Suprapubic skin (tissue), 4 donors: ENCODE measurements at regions not wholly inside any gene's neighbourhood (a gene's known extent, or its start where the extent isn't known, plus 50 kb on each side); places are given as distances from the start of the nearest gene placed in this dataset.

Experiments
- EP300 ChIP-seq: sonication (generic); formaldehyde crosslinking; IDR thresholded peaks from one replicate; pipeline ENCODE4 v1.6.1; 2017; ENCODE audit warnings: antibody characterized with exemption
- POLR2A ChIP-seq, 2 donors: fragments of 450-650 bp; IDR thresholded peaks; one replicate each; pipeline ENCODE4 v1.6.1; 2017; ENCODE audit warnings: antibody characterized with exemption in 2 of 2, mild to moderate bottlenecking in 2 of 2, moderate library complexity in 2 of 2
- POLR2AphosphoS5 ChIP-seq, 3 donors: sonication (generic); formaldehyde crosslinking; IDR thresholded peaks; one replicate each; pipeline ENCODE4 v1.6.1; 2017; ENCODE audit warnings: antibody characterized with exemption in 3 of 3
- TF ChIP-seq, protein P1 (sequence below), 2 donors: fragments of 200-600 bp in 1 of 2; fragments of 450-650 bp in 1 of 2; sonication (generic) in 1 of 2; IDR thresholded peaks; one replicate each; pipeline ENCODE4 v1.5.1; 2016 to 2019; ENCODE audit warnings: antibody characterized with exemption in 2 of 2, mild to moderate bottlenecking in 1 of 2, moderate library complexity in 1 of 2

DNA sequence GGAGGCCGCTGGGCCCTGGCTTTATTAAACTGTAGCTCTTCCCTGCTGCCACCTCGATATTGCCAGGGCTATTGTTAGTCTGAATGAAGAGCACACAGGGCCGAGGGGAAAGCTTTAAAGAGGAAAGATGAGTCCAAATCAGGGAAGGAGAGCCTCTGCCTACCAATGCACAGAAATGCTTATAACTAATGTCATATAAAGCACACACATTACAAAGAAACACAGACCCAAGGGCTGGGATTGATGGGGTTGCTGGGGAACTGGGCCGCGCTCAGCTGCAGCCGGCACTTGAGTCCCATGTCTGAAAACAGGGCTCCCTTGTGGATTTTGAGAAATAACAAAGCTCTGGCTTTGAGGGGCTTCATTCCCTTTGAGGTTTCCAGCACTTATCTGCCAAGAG, 232.6 kb downstream of the CD83 start:
- TF ChIP-seq POLR2AphosphoS5 (IDR thresholded peaks at IDR 0.05) (no peak), POLR2A (IDR thresholded peaks at IDR 0.05) (no peak), EP300 (no peak)
- TF ChIP-seq, protein P1, sequence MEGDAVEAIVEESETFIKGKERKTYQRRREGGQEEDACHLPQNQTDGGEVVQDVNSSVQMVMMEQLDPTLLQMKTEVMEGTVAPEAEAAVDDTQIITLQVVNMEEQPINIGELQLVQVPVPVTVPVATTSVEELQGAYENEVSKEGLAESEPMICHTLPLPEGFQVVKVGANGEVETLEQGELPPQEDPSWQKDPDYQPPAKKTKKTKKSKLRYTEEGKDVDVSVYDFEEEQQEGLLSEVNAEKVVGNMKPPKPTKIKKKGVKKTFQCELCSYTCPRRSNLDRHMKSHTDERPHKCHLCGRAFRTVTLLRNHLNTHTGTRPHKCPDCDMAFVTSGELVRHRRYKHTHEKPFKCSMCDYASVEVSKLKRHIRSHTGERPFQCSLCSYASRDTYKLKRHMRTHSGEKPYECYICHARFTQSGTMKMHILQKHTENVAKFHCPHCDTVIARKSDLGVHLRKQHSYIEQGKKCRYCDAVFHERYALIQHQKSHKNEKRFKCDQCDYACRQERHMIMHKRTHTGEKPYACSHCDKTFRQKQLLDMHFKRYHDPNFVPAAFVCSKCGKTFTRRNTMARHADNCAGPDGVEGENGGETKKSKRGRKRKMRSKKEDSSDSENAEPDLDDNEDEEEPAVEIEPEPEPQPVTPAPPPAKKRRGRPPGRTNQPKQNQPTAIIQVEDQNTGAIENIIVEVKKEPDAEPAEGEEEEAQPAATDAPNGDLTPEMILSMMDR (IDR thresholded peaks at IDR 0.05): no peak
